ENCODE measurements at regions not wholly inside any gene's neighbourhood (a gene's known extent, or its start where the extent isn't known, plus 50 kb on each side); places are given as distances from the start of the nearest gene placed in this dataset.
A peak's percentile ranks its signal among the peaks of the same experiment; 100 is the strongest.

- TF ChIP-seq CTCF (IDR thresholded peaks at IDR 0.05; ENCODE audit: insufficient read depth, low read length, missing control alignments), result no peak
- no peak overlapping the region for H3K4me3 ChIP-seq (ENCODE audit: low read depth, low read length)
- no peak for DNase-seq (ENCODE audit: low read depth, low spot score)
- ChIA-PET CTCF (interaction anchor here (0.6 to 5.2 kb wide), 11 partner anchors 11 to 1331 kb away, joined by 3 to 25 read pairs (median 3); no protein-coding TSS in a partner anchor), POLR2A (no interaction called here)
These were observed 110.1 kb upstream of the RAD23B start for GRCh38 chr9:107172979-107173347.

GRCh38 chr9:107173422-107174180 is 109.5 kb upstream of the RAD23B start:
- ChIA-PET POLR2A (no interaction called here), CTCF (interaction anchor here (0.8 to 5.2 kb wide), 11 partner anchors 10 to 1332 kb away, joined by 3 to 25 read pairs (median 4); no protein-coding TSS in a partner anchor)
- H3K4me3 ChIP-seq (ENCODE audit: low read depth, low read length), result no peak overlapping the region
- no peak for DNase-seq (ENCODE audit: low read depth, low spot score)
- no peak for TF ChIP-seq CTCF (IDR thresholded peaks at IDR 0.05; ENCODE audit: insufficient read depth, low read length, missing control alignments)

GRCh38 chr9:107174441-107174840 is 108.6 kb upstream of the RAD23B start:
- no peak for TF ChIP-seq CTCF (IDR thresholded peaks at IDR 0.05; ENCODE audit: insufficient read depth, low read length, missing control alignments)
- ChIA-PET CTCF (interaction anchor here (0.7 to 5.2 kb wide), 5 partner anchors 9 to 1332 kb away, joined by 3 to 25 read pairs (median 7); no protein-coding TSS in a partner anchor), POLR2A (no interaction called here)
- DNase-seq (ENCODE audit: low read depth, low spot score), result peak; percentile 4
- no peak overlapping the region for H3K4me3 ChIP-seq (ENCODE audit: low read depth, low read length)

- POLR2A ChIA-PET, result no interaction called here
- DNase-seq (ENCODE audit: low read depth, low spot score), result no peak
These were observed 108.0 kb upstream of the RAD23B start for GRCh38 chr9:107175041-107175440.

GRCh38 chr9:107175816-107176435 is 107.2 kb upstream of the RAD23B start:
- ChIA-PET POLR2A (no interaction called here), CTCF (interaction anchor here (0.6 to 2.9 kb wide), 7 partner anchors 10 to 1600 kb away, joined by 3 to 12 read pairs (median 5); no protein-coding TSS in a partner anchor)
- H3K4me3 ChIP-seq (ENCODE audit: low read depth, low read length), result no peak overlapping the region
- TF ChIP-seq CTCF (IDR thresholded peaks at IDR 0.05; ENCODE audit: insufficient read depth, low read length, missing control alignments), result no peak
- DNase-seq (ENCODE audit: low read depth, low spot score), result no peak

More at GRCh38 chr9:107175041-107175440, 108.0 kb upstream of the RAD23B start:
- CTCF ChIA-PET, result interaction anchor here (0.6 to 2.9 kb wide), 6 partner anchors 11 to 1600 kb away, joined by 4 to 12 read pairs (median 5); no protein-coding TSS in a partner anchor
- no peak for TF ChIP-seq CTCF (IDR thresholded peaks at IDR 0.05; ENCODE audit: insufficient read depth, low read length, missing control alignments)
- H3K4me3 ChIP-seq (ENCODE audit: low read depth, low read length), result no peak overlapping the region
